Fibroblast of lung (primary cell): ENCODE measurements at regions not wholly inside any gene's neighbourhood (a gene's known extent, or its start where the extent isn't known, plus 50 kb on each side); places are given as distances from the start of the nearest gene placed in this dataset.

Experiments
- DNase-seq, 2 donors: peaks; one replicate each; pipeline versions ENCODE4 v3.0.0 to v3.0.0-alpha.2; 2010; ENCODE audit warnings: low read depth in 2 of 2
- H2AFZ ChIP-seq: 2 replicates; pipeline ENCODE4 v1.5.1; 2012; ENCODE audit warnings: low read length, control low read depth, inconsistent platforms
- H3K27ac ChIP-seq: 2 replicates; pipeline ENCODE4 v1.5.1; 2011; ENCODE audit warnings: low read length, control low read depth; ENCODE audit not compliant: insufficient read depth
- H3K27me3 ChIP-seq: 2 replicates; pipeline ENCODE4 v1.5.1; 2011; ENCODE audit warnings: mild to moderate bottlenecking, low read length; ENCODE audit not compliant: control insufficient read depth, insufficient read depth
- H3K36me3 ChIP-seq: 2 replicates; pipeline ENCODE4 v1.5.1; 2011; ENCODE audit warnings: low read length; ENCODE audit not compliant: control insufficient read depth, insufficient read depth
- H3K4me1 ChIP-seq: 2 replicates; pipeline ENCODE4 v1.5.1; 2011; ENCODE audit warnings: low read length; ENCODE audit not compliant: control insufficient read depth, insufficient read depth; ENCODE audit errors: extremely low read depth
- H3K4me2 ChIP-seq: 2 replicates; pipeline ENCODE4 v1.5.1; 2011; ENCODE audit warnings: low read length, control low read depth; ENCODE audit not compliant: insufficient read depth; ENCODE audit errors: extremely low read depth
- H3K4me3 ChIP-seq, 4 experiments: fragments of 200-600 bp in 1 of 4; sonication (generic) in 1 of 4; replicated peaks in 1 of 4; 2 replicates each; pipeline ENCODE4 v1.5.1; 2011 to 2016; ENCODE audit warnings: low read length in 4 of 4, low read depth in 3 of 4, mild to moderate bottlenecking in 3 of 4, control low read depth in 2 of 4, inconsistent platforms in 1 of 4, mixed read lengths in 1 of 4; ENCODE audit not compliant: insufficient read depth in 1 of 4; ENCODE audit errors: control extremely low read depth in 1 of 4
- H3K79me2 ChIP-seq: 2 replicates; pipeline ENCODE4 v1.5.1; 2012; ENCODE audit warnings: mild to moderate bottlenecking, low read length, inconsistent platforms; ENCODE audit not compliant: control insufficient read depth, insufficient read depth
- H3K9ac ChIP-seq: 2 replicates; pipeline ENCODE4 v1.5.1; 2011; ENCODE audit warnings: mild to moderate bottlenecking, low read length, control low read depth; ENCODE audit not compliant: insufficient read depth
- H3K9me3 ChIP-seq: 2 replicates; pipeline ENCODE4 v1.5.1; 2012; ENCODE audit warnings: low read depth, low read length; ENCODE audit not compliant: control insufficient read depth, insufficient read depth
- H4K20me1 ChIP-seq: 2 replicates; pipeline ENCODE4 v1.5.1; 2011; ENCODE audit warnings: low read length; ENCODE audit not compliant: control insufficient read depth, insufficient read depth; ENCODE audit errors: extremely low read depth
- EZH2 ChIP-seq: IDR thresholded peaks from 2 replicates; pipeline ENCODE4 v1.5.1; 2012; ENCODE audit warnings: low read length, control low read depth, mild to moderate bottlenecking; ENCODE audit errors: missing control alignments
- TF ChIP-seq, protein P1 (sequence below), 2 donors: IDR thresholded peaks in 1 of 2; conservative IDR thresholded peaks in 1 of 2; 1 replicate in 1 of 2; 2 replicates in 1 of 2; pipeline ENCODE4 v1.5.1; 2011 to 2012; ENCODE audit warnings: low read length in 2 of 2, control low read depth in 1 of 2, inconsistent platforms in 1 of 2, low read depth in 1 of 2, mild to moderate bottlenecking in 1 of 2

- H3K4me2 ChIP-seq: no peak overlapping the region
- H3K36me3 ChIP-seq: no peaks in the 10 kb centered on the region
- H2AFZ ChIP-seq: no peak overlapping the region
- H3K79me2 ChIP-seq: no peaks in the 10 kb centered on the region
- H4K20me1 ChIP-seq: no peaks in the 10 kb centered on the region
- no peak for DNase-seq
- H3K27me3 ChIP-seq: no peaks in the 10 kb centered on the region
- no peak overlapping the region for H3K27ac ChIP-seq
- TF ChIP-seq, protein P1, sequence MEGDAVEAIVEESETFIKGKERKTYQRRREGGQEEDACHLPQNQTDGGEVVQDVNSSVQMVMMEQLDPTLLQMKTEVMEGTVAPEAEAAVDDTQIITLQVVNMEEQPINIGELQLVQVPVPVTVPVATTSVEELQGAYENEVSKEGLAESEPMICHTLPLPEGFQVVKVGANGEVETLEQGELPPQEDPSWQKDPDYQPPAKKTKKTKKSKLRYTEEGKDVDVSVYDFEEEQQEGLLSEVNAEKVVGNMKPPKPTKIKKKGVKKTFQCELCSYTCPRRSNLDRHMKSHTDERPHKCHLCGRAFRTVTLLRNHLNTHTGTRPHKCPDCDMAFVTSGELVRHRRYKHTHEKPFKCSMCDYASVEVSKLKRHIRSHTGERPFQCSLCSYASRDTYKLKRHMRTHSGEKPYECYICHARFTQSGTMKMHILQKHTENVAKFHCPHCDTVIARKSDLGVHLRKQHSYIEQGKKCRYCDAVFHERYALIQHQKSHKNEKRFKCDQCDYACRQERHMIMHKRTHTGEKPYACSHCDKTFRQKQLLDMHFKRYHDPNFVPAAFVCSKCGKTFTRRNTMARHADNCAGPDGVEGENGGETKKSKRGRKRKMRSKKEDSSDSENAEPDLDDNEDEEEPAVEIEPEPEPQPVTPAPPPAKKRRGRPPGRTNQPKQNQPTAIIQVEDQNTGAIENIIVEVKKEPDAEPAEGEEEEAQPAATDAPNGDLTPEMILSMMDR (conservative IDR thresholded peaks at IDR 0.05 in 1 of 2, IDR thresholded peaks at IDR 0.05 in 1 of 2; ENCODE audit: low read depth in 1 of 2, low read length in 2 of 2): no peak
- no peak for TF ChIP-seq EZH2
- H3K4me3 ChIP-seq: no peak overlapping the region
- no peaks in the 10 kb centered on the region for H3K9me3 ChIP-seq
- no peaks in the 10 kb centered on the region for H3K4me1 ChIP-seq
- H3K9ac ChIP-seq: no peak overlapping the region
Measured at GRCh38 chr7:34217972-34218371, 312.6 kb downstream of the BMPER start.

GRCh38 chr7:34219153-34219718, 313.9 kb downstream of the BMPER start:
- no peaks in the 10 kb centered on the region for H3K27me3 ChIP-seq
- no peaks in the 10 kb centered on the region for H3K36me3 ChIP-seq
- no peak for TF ChIP-seq EZH2
- TF ChIP-seq, protein P1 (conservative IDR thresholded peaks at IDR 0.05 in 1 of 2, IDR thresholded peaks at IDR 0.05 in 1 of 2; ENCODE audit: low read depth in 1 of 2, low read length in 2 of 2): no peak
- H3K79me2 ChIP-seq: no peaks in the 10 kb centered on the region
- H4K20me1 ChIP-seq: no peaks in the 10 kb centered on the region
- H2AFZ ChIP-seq: no peak overlapping the region
- H3K4me2 ChIP-seq: no peak overlapping the region
- H3K27ac ChIP-seq: no peak overlapping the region
- H3K4me1 ChIP-seq: no peaks in the 10 kb centered on the region
- no peak overlapping the region for H3K9ac ChIP-seq
- DNase-seq: no peak
- H3K9me3 ChIP-seq: no peaks in the 10 kb centered on the region
- no peak overlapping the region for H3K4me3 ChIP-seq

DNA sequence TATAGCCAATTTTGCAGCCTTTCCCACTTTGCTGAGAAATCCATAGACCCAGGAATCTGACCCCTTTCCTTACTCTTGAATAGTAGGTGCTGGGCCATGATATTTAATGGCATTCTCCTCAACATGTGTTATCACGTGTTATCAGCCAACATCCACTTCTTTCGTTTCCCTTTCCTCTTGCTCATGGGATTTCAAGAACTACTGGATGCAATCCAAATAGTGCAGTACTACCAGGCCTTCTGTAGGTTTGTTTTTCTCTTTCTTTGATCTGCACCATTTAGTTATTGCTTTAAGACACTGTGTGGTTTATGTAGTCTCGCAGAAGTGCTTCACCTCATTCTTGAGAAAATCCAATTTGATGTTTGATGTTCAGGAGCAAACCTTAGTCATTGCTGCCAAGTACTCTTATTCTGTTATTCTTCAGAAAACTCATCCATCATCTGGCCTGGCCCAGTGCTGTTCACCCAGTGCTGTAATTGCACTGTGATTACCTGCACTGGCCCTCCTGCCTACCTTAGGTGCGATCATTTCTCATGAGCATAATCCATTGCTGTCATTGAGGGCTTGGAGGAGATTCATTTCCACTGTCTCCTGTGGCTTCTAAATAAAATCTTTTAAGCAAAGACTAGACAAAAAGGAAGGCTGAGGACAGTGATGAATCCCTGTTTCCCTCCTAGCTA, 315.3 kb downstream of the BMPER start:
- Histone ChIP-seq H3K27ac (no peak overlapping the region), H3K4me3 (no peak overlapping the region), H4K20me1 (no peaks in the 10 kb centered on the region), H3K4me1 (no peaks in the 10 kb centered on the region), H3K79me2 (no peaks in the 10 kb centered on the region), H3K36me3 (no peaks in the 10 kb centered on the region), H3K9ac (no peak overlapping the region), H3K27me3 (peaks cover under 1% of the 10 kb centered on the region), H2AFZ (no peak overlapping the region), H3K4me2 (no peak overlapping the region), H3K9me3 (no peaks in the 10 kb centered on the region)
- no peak for DNase-seq
- no peak for TF ChIP-seq EZH2
- TF ChIP-seq, protein P1 (conservative IDR thresholded peaks at IDR 0.05 in 1 of 2, IDR thresholded peaks at IDR 0.05 in 1 of 2; ENCODE audit: low read depth in 1 of 2, low read length in 2 of 2): no peak
